Pancreas (tissue), 10 donors: ENCODE measurements at regions not wholly inside any gene's neighbourhood (a gene's known extent, or its start where the extent isn't known, plus 50 kb on each side); places are given as distances from the start of the nearest gene placed in this dataset.

ENCODE experiments used
- ATAC-seq, 4 donors: fragments of 200-7000 bp; cut with Tn5 transposase; one replicate each; pipeline versions ENCODE4 v1.8.0 to v1.9.1; 2020; ENCODE audit warnings: mild to moderate bottlenecking in 4 of 4, moderate library complexity in 4 of 4
- DNase-seq, 6 donors: peaks; one replicate each; pipeline ENCODE4 v3.0.0-alpha.2; 2020
- FAIRE-seq: peaks from 2 replicates; lab custom pipeline; 2012; peaks lifted over from hg19 to GRCh38; lab: Jason Lieb, UNC
- H3K27ac ChIP-seq, 4 donors: fragments of 200-600 bp; sonication (generic); 1 replicate in 3 of 4; 2 replicates in 1 of 4; pipeline versions ENCODE4 v1.5.0 to v1.8.0; 2020
- H3K27me3 ChIP-seq, 4 donors: fragments of 200-600 bp; one replicate each; pipeline ENCODE4 v1.8.0; 2021
- H3K36me3 ChIP-seq, 3 donors: fragments of 200-600 bp; sonication (generic) in 1 of 3; one replicate each; pipeline versions ENCODE4 v1.5.0 to v1.8.0; 2020 to 2021
- H3K4me1 ChIP-seq, 3 donors: fragments of 200-600 bp; one replicate each; pipeline ENCODE4 v1.8.0; 2021
- H3K4me3 ChIP-seq, 4 donors: fragments of 200-600 bp; sonication (generic) in 2 of 4; one replicate each; pipeline versions ENCODE4 v1.5.0 to v1.8.0; 2020 to 2021
- H3K9me3 ChIP-seq, 4 donors: fragments of 200-600 bp; one replicate each; pipeline ENCODE4 v1.8.0; 2021
- WGBS, 2 donors: extraction: QIAGEN DNeasy Blood & Tissue Kit; methylation state at CpG; one replicate each; pipeline ENCODE4 v1.1.7; 2013; 5-methylcytosine and 5-hydroxymethylcytosine counted together
- intact Hi-C, 3 donors: fragments of 100-400 bp; cut with DNase I; formaldehyde crosslinking; loops; one replicate each; pipeline versions ENCODE4 v1.11.1 to v1.14.2; 2022
- TF ChIP-seq, protein P1 (sequence below), 4 donors: fragments of 200-600 bp; sonication (generic) in 3 of 4; IDR thresholded peaks; one replicate each; pipeline versions ENCODE4 v1.5.0 to v1.8.0; 2021; ENCODE audit warnings: antibody characterized with exemption in 4 of 4
- donor health status: healthy with polysubstance abuse.
- donor health status: DM: no; HTN: no; CAD: no; lungs with moderate emphysema.
- donor health status: DM: no; HTN: no; CAD: no.
- donor health status: control.
- donor health status: control.
- donor health status: Bipolar disorder and iron deficiency.
- donor health status: DM: yes; HTN: yes; CAD: no.
- donor health status: DM: no; HTN: no; CAD: no.
- donor health status: DM: no; HTN: no; CAD: no.
- donor health status: DM: yes; HTN: yes; CAD: no.

DNA sequence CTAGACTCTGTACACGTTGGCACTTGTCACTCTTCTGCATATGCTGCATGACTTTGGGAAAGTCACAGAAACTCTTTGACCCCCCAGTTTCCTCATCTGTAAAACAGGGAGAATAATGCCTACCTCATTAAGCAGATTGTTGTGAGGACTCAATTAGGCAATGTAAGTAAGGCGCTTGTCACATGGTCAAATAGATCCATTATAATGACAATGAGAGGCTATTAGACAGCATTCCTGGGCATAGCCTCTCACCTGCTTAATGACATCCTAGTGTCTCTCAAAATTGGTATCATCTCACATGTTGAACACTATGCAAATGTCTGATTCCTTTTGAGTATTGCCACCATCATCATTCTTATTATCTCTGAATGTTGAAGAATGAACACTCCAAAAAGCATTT lies 172.6 kb upstream of the JADE1 start:
- no peaks in the 10 kb centered on the region for H3K9me3 ChIP-seq
- TF ChIP-seq, protein P1, sequence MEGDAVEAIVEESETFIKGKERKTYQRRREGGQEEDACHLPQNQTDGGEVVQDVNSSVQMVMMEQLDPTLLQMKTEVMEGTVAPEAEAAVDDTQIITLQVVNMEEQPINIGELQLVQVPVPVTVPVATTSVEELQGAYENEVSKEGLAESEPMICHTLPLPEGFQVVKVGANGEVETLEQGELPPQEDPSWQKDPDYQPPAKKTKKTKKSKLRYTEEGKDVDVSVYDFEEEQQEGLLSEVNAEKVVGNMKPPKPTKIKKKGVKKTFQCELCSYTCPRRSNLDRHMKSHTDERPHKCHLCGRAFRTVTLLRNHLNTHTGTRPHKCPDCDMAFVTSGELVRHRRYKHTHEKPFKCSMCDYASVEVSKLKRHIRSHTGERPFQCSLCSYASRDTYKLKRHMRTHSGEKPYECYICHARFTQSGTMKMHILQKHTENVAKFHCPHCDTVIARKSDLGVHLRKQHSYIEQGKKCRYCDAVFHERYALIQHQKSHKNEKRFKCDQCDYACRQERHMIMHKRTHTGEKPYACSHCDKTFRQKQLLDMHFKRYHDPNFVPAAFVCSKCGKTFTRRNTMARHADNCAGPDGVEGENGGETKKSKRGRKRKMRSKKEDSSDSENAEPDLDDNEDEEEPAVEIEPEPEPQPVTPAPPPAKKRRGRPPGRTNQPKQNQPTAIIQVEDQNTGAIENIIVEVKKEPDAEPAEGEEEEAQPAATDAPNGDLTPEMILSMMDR (IDR thresholded peaks at IDR 0.05): no peak
- ATAC-seq (no peak), FAIRE-seq (no peak), DNase-seq (no peak)
- intact Hi-C loops: loop anchor here in 1 of 3 donors (10.0 kb wide), 1 partner anchor 62 kb away; no protein-coding TSS in a partner anchor
- H3K4me3 ChIP-seq: no peak overlapping the region
- H3K27me3 ChIP-seq: no peaks in the 10 kb centered on the region
- WGBS, 2 donors: 93 to 96% methylated on average over 2 of the region's 2 CpGs
- H3K4me1 ChIP-seq: peaks cover 25 to 44% (median 28%) of the 10 kb centered on the region in 3 donors
- H3K27ac ChIP-seq: peak overlapping the region in 1 of 4 donors; percentile 85
- H3K36me3 ChIP-seq: no peaks in the 10 kb centered on the region

DNA sequence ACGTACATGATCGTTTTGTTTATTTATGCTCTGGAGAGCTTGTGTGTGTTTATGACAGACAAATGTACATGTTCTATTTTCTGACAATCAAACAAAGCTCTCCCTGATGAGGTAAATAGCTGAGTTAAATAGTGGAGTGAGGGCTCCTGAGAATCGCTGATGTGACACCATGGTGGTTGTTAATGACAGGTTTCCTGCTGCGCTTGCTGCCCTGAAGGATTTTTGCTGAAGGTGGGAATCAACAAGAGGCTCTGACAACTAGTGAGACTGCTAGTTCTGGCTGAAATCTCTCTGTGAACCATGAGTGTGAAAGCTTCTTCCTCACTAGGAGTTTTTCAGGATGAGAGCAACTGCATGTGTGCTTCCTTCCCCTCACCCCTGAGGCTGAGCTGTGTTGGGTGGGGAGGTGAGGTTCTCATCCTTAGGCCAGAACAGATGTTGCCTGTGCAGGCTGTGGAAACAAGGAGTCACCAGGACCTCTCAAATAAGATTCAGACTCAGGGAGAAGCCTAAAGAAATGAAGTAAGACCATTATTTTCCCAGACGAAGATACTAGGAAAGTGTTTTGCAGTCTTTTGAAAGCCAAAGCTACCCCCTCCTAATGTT lies 173.4 kb upstream of the JADE1 start:
- 30 to 35% methylated on average over 5 of the region's 5 CpGs for WGBS, 2 donors
- no peak for FAIRE-seq
- TF ChIP-seq, protein P1 (IDR thresholded peaks at IDR 0.05): no peak
- Histone ChIP-seq H3K36me3 (no peaks in the 10 kb centered on the region), H3K27me3 (no peaks in the 10 kb centered on the region), H3K4me1 (peaks cover 25 to 44% (median 31%) of the 10 kb centered on the region in 3 donors), H3K9me3 (no peaks in the 10 kb centered on the region), H3K27ac (peak overlapping the region; percentile 74 to 90 (median 80)), H3K4me3 (peak overlapping the region in 1 of 4 donors; percentile 8)
- ATAC-seq: peak; percentile 11 to 39 (median 26)
- DNase-seq: no peak
- intact Hi-C loops: loop anchor here in 1 of 3 donors (10.0 kb wide), 1 partner anchor 61 kb away; no protein-coding TSS in a partner anchor

DNA sequence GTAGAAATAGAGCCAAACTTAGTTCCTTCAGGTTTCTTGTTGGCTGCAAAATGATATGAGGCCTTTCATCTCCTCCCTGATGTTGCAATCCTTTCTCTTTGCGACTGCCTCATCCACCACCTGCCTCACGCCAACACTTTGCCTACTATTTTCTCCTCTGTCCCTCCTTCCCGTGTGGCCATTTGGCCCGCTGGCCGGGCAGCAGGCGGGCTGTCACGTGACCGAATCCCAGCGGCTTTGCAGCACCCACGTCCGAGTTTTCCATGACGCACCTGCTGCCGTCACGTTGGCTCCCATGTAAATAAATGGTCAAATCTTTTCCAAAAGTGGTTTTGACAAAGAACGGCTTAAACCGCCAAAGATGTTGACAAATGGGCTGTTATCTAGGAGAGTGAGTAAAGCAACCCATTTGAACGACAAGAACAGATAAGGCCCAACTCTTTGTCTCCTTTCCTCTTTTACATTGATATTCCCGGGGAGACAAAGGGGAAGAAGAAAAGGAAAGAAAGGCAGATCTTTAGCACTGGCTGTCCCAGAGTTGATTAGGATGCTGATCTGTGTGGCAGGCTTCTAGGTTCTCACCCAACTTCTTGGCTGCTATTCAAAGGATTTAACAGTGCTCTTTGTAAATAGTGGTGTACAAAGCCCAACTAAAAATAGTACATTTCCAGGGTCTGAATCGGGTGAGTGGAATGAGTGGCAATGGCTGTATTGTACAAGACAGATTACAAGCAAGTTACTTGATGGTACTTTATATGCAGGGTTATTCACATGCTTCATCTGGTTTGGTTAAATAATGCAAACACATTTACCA lies 174.2 kb upstream of the JADE1 start:
- Histone ChIP-seq H3K36me3 (no peaks in the 10 kb centered on the region), H3K4me3 (peak overlapping the region in 1 of 4 donors; percentile 8), H3K4me1 (peaks cover 25 to 47% (median 36%) of the 10 kb centered on the region in 3 donors), H3K27me3 (no peaks in the 10 kb centered on the region), H3K27ac (peak overlapping the region; percentile 74 to 90 (median 80)), H3K9me3 (no peaks in the 10 kb centered on the region)
- TF ChIP-seq, protein P1 (IDR thresholded peaks at IDR 0.05): no peak
- peak; percentile 93 to 97 (median 96) for DNase-seq
- ATAC-seq: peak; percentile 75 to 87 (median 82)
- WGBS, 2 donors: 14 to 16% methylated on average over 19 of the region's 19 CpGs
- intact Hi-C loops: loop anchor here in 1 of 3 donors (10.0 kb wide), 1 partner anchor 61 kb away; no protein-coding TSS in a partner anchor
- no peak for FAIRE-seq

DNA sequence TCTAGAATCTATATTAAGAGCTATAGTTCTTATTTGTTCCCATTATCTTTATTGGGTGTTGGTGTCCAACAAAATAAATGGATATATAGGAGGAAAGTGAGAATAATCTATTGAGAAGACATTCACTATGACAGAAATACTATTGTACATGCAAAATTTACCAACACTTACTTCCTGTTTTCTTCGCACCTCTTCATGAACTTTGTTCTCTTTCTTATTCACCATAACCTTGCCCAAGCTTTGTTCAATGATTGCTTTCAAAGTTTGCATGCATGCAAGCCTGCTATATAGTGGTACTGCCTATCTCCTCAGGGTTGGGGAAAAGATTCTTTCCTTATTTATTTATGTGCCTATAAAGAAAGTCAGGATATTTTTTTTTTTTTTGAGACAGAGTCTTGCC lies 176.4 kb upstream of the JADE1 start:
- Histone ChIP-seq H3K27me3 (no peaks in the 10 kb centered on the region), H3K9me3 (no peaks in the 10 kb centered on the region), H3K27ac (peak overlapping the region in 1 of 4 donors; percentile 20), H3K4me3 (no peak overlapping the region), H3K4me1 (peaks cover 25 to 57% (median 41%) of the 10 kb centered on the region in 3 donors), H3K36me3 (no peaks in the 10 kb centered on the region)
- TF ChIP-seq, protein P1 (IDR thresholded peaks at IDR 0.05): no peak
- 40 to 45% methylated on average over 1 of the region's 1 CpG for WGBS, 2 donors
- ATAC-seq (no peak), FAIRE-seq (no peak), DNase-seq (no peak)
- intact Hi-C loops: loop anchor here in 1 of 3 donors (10.0 kb wide), 1 partner anchor 58 kb away; no protein-coding TSS in a partner anchor
